ENCODE measurements at regions not wholly inside any gene's neighbourhood (a gene's known extent, or its start where the extent isn't known, plus 50 kb on each side); places are given as distances from the start of the nearest gene placed in this dataset.
"Not testable (repeated sequence)": the region's sequence is repeated elsewhere in the genome, so short reads cannot be mapped to it uniquely, and the experiment has no call there.

DNA sequence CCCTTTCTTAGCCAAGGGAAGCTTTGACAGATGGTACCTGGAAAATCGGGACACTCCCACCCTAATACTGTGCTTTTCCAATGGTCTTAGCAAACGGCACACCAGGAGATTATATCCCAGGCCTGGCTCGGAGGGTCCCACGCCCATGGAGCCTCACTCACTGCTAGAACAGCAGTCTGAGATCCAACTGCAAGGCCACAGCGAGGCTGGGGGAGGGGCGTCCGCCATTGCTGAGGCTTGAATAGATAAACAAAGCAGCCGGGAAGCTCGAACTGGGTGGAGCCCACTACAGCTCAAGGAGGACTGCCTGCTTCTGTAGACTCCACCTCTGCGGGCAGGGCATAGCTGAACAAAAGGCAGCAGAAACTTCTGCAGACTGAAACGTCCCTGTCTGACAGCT lies 225.6 kb upstream of the EDNRA start:
- not testable (repeated sequence) for TF ChIP-seq POLR2A (IDR thresholded peaks at IDR 0.05); EP300 (IDR thresholded peaks at IDR 0.05; ENCODE audit: low read depth); POLR2AphosphoS5 (IDR thresholded peaks at IDR 0.05)
- TF ChIP-seq, protein P1, sequence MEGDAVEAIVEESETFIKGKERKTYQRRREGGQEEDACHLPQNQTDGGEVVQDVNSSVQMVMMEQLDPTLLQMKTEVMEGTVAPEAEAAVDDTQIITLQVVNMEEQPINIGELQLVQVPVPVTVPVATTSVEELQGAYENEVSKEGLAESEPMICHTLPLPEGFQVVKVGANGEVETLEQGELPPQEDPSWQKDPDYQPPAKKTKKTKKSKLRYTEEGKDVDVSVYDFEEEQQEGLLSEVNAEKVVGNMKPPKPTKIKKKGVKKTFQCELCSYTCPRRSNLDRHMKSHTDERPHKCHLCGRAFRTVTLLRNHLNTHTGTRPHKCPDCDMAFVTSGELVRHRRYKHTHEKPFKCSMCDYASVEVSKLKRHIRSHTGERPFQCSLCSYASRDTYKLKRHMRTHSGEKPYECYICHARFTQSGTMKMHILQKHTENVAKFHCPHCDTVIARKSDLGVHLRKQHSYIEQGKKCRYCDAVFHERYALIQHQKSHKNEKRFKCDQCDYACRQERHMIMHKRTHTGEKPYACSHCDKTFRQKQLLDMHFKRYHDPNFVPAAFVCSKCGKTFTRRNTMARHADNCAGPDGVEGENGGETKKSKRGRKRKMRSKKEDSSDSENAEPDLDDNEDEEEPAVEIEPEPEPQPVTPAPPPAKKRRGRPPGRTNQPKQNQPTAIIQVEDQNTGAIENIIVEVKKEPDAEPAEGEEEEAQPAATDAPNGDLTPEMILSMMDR (IDR thresholded peaks at IDR 0.05), result not testable (repeated sequence)
